ENCODE measurements at regions not wholly inside any gene's neighbourhood (a gene's known extent, or its start where the extent isn't known, plus 50 kb on each side); places are given as distances from the start of the nearest gene placed in this dataset.
A peak's percentile ranks its signal among the peaks of the same experiment; 100 is the strongest.
"Not testable (repeated sequence)": the region's sequence is repeated elsewhere in the genome, so short reads cannot be mapped to it uniquely, and the experiment has no call there.

DNA sequence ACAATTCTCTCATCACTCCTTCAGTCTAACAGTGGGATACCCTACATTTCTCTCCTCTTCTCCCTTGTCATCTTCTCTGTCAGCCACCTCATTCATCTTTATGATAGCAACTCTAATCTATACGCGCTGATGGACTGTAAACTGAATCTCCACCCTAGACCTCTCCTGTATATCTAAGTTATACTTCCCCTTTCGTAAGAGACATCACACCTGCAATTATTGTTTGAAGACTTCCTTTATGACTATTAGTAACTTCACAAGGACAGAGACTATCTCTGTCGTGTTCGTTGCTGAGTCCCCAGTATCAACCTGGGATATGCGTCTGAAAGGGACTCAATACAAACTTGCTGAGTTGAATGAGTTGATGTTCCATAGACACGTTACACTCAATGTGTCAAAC lies 263.2 kb downstream of the IRS1 start:
- H3K4me3 ChIP-seq (ENCODE audit: low read length in 3 of 3), result no peak overlapping the region
- no peak overlapping the region for H3K9ac ChIP-seq (ENCODE audit: low read length in 3 of 3)
- DNase-seq (no peak), FAIRE-seq (no peak)
- no peak overlapping the region for H3K27ac ChIP-seq (ENCODE audit: low read depth in 2 of 2, low read length in 2 of 2)
- no peaks in the 10 kb centered on the region for H3K27me3 ChIP-seq (ENCODE audit: control insufficient read depth, insufficient read depth, low read length)
- no peaks in the 10 kb centered on the region for H3K9me3 ChIP-seq (ENCODE audit: control insufficient read depth in 2 of 3, insufficient read depth in 1 of 3, low read length in 3 of 3)
- H3K4me1 ChIP-seq (ENCODE audit: control insufficient read depth in 2 of 3, insufficient read depth in 2 of 3, low read depth in 1 of 3, low read length in 3 of 3), result no peaks in the 10 kb centered on the region
- intact Hi-C loops (cut with DNase I), result no loop called here
- TF ChIP-seq, protein P1, sequence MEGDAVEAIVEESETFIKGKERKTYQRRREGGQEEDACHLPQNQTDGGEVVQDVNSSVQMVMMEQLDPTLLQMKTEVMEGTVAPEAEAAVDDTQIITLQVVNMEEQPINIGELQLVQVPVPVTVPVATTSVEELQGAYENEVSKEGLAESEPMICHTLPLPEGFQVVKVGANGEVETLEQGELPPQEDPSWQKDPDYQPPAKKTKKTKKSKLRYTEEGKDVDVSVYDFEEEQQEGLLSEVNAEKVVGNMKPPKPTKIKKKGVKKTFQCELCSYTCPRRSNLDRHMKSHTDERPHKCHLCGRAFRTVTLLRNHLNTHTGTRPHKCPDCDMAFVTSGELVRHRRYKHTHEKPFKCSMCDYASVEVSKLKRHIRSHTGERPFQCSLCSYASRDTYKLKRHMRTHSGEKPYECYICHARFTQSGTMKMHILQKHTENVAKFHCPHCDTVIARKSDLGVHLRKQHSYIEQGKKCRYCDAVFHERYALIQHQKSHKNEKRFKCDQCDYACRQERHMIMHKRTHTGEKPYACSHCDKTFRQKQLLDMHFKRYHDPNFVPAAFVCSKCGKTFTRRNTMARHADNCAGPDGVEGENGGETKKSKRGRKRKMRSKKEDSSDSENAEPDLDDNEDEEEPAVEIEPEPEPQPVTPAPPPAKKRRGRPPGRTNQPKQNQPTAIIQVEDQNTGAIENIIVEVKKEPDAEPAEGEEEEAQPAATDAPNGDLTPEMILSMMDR (IDR thresholded peaks at IDR 0.05; ENCODE audit: borderline replicate concordance, extremely low read depth, insufficient read depth), result no peak
- no peaks in the 10 kb centered on the region for H3K36me3 ChIP-seq (ENCODE audit: control insufficient read depth in 2 of 3, insufficient read depth in 3 of 3, low read length in 3 of 3)

DNA sequence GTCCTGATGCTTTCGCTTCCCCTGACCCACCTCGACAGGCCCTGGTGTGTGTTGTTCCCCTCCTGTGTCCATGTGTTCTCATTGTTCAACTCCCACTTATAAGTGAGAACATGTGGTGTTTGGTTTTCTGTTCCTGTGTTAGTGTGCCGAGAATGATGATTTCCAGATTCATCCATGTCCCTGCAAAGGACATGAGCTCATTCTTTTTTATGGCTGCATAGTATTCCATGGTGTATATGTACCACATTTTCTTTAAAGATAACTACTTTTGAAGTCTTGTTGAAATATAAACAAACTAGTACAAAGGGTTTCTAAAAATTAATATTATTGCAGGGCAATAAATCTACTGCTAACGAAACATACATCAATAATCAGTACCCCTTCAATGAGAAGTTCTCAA lies 266.6 kb downstream of the IRS1 start:
- H3K4me3 ChIP-seq (ENCODE audit: low read length in 3 of 3); H3K9me3 ChIP-seq (ENCODE audit: control insufficient read depth in 2 of 3, insufficient read depth in 1 of 3, low read length in 3 of 3); DNase-seq; H3K27me3 ChIP-seq (ENCODE audit: control insufficient read depth, insufficient read depth, low read length); H3K27ac ChIP-seq (ENCODE audit: low read depth in 2 of 2, low read length in 2 of 2); H3K9ac ChIP-seq (ENCODE audit: low read length in 3 of 3); intact Hi-C loops (cut with DNase I); H3K36me3 ChIP-seq (ENCODE audit: control insufficient read depth in 2 of 3, insufficient read depth in 3 of 3, low read length in 3 of 3); H3K4me1 ChIP-seq (ENCODE audit: control insufficient read depth in 2 of 3, insufficient read depth in 2 of 3, low read depth in 1 of 3, low read length in 3 of 3); FAIRE-seq: not testable (repeated sequence)

DNA sequence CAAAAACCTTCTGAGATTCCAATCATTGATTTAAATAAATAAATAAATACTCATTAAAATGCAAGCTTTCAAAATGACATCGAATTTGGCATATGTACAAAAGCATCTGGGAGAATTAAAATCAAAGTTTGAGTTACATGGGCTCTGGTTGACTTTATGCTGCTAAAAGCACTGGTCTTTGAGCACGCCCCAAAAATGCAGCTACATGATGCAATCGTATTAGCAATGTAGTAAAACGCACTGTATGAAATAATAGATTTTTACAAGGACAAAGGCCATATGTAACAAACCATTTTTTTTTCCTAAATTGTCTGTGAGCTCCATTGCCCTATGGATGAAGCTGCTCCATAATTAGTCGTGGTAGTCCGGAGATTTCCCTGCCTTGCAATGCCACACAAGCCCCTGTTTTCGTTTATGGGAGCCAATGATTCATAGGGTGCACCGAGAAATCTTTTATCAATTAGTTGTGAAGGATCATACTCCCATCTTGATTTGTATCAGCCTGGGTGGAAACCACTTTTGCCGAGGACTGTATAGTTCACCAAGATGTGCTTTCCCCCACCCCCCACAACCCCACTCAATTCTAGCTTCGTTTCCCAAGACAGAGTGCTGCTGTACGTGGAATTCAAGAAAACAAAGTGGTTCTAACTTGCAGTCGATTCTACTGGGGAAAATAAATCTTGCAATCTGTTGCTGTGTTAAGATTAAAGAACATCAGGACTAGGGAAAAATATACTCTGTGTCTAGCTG lies 268.4 kb downstream of the IRS1 start:
- TF ChIP-seq, protein P1 (IDR thresholded peaks at IDR 0.05; ENCODE audit: borderline replicate concordance, extremely low read depth, insufficient read depth), result no peak
- peak in 2 of 5 donors; percentile 26 to 57 for DNase-seq
- intact Hi-C loops (cut with DNase I), result no loop called here

DNA sequence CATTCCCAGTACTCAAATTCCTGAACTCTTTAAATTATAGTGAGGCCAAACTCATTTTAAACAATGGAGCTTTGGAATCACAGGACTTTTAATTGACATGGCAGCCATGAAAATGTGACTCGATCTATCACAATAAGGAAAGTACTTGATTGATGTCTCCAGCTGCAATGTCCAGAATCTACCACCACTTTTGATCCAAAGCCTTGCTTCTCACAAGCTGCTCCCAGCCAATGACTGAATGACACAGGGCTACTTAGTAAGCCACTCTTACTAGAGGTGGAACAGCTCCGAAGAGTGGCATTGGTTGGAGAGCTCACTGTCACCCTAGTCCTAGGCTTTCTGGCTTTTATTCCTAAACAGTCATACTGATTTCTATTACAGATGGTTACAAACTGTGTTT lies 270.1 kb downstream of the IRS1 start:
- H3K27me3 ChIP-seq (ENCODE audit: control insufficient read depth, insufficient read depth, low read length), result no peaks in the 10 kb centered on the region
- H3K4me3 ChIP-seq (ENCODE audit: low read length in 3 of 3), result no peak overlapping the region
- no peaks in the 10 kb centered on the region for H3K4me1 ChIP-seq (ENCODE audit: control insufficient read depth in 2 of 3, insufficient read depth in 2 of 3, low read depth in 1 of 3, low read length in 3 of 3)
- no peaks in the 10 kb centered on the region for H3K9me3 ChIP-seq (ENCODE audit: control insufficient read depth in 2 of 3, insufficient read depth in 1 of 3, low read length in 3 of 3)
- no peak overlapping the region for H3K27ac ChIP-seq (ENCODE audit: low read depth in 2 of 2, low read length in 2 of 2)
- DNase-seq (no peak), FAIRE-seq (no peak)
- no peak overlapping the region for H3K9ac ChIP-seq (ENCODE audit: low read length in 3 of 3)
- no peaks in the 10 kb centered on the region for H3K36me3 ChIP-seq (ENCODE audit: control insufficient read depth in 2 of 3, insufficient read depth in 3 of 3, low read length in 3 of 3)
- intact Hi-C loops (cut with DNase I), result no loop called here
- TF ChIP-seq, protein P1 (IDR thresholded peaks at IDR 0.05; ENCODE audit: borderline replicate concordance, extremely low read depth, insufficient read depth), result no peak

More for the DNA sequence above, 268.4 kb downstream of the IRS1 start:
- Histone ChIP-seq H3K4me3 (ENCODE audit: low read length in 3 of 3) (no peak overlapping the region), H3K36me3 (ENCODE audit: control insufficient read depth in 2 of 3, insufficient read depth in 3 of 3, low read length in 3 of 3) (no peaks in the 10 kb centered on the region), H3K27me3 (ENCODE audit: control insufficient read depth, insufficient read depth, low read length) (no peaks in the 10 kb centered on the region), H3K27ac (ENCODE audit: low read depth in 2 of 2, low read length in 2 of 2) (no peak overlapping the region), H3K9ac (ENCODE audit: low read length in 3 of 3) (no peak overlapping the region), H3K9me3 (ENCODE audit: control insufficient read depth in 2 of 3, insufficient read depth in 1 of 3, low read length in 3 of 3) (no peaks in the 10 kb centered on the region), H3K4me1 (ENCODE audit: control insufficient read depth in 2 of 3, insufficient read depth in 2 of 3, low read depth in 1 of 3, low read length in 3 of 3) (no peaks in the 10 kb centered on the region)
- FAIRE-seq, result no peak
